ENCODE measurements at regions not wholly inside any gene's neighbourhood (a gene's known extent, or its start where the extent isn't known, plus 50 kb on each side); places are given as distances from the start of the nearest gene placed in this dataset.
A peak's percentile ranks its signal among the peaks of the same experiment; 100 is the strongest.

DNA sequence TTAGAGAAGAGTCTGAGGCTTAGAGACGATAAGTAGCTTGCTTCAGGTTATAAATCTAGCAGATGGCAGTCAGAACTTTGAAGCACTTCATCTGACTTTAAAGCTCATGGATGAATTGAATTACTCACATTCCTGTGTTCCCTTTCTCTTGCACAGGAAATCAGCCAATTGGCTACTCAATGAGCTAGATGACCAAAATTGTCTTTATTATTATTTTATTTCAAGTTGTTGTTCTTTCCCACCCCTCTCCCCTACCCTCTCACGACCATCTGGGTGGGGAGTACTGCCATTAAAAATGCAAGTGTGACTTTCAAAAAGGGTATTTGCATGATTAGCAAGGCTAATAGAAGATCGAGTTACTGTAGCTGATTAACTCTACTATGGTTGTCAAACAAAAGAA lies 491.1 kb downstream of the NR4A2 start (continued):
- TF ChIP-seq FOXP1 (CRISPR knock-in tag; IDR thresholded peaks at IDR 0.05; ENCODE audit: borderline replicate concordance) (no peak), ESRRA (CRISPR knock-in tag; IDR thresholded peaks at IDR 0.05; ENCODE audit: borderline replicate concordance) (no peak), HMGA2 (CRISPR knock-in tag; IDR thresholded peaks at IDR 0.05) (no peak), NR3C1 (CRISPR knock-in tag; conservative IDR thresholded peaks at IDR 0.05; ENCODE audit: low read depth) (no peak), NFYB (CRISPR knock-in tag; conservative IDR thresholded peaks at IDR 0.05; ENCODE audit: low read depth) (no peak), ZNF121 (CRISPR knock-in tag; IDR thresholded peaks at IDR 0.05) (no peak), ZNF232 (CRISPR knock-in tag; IDR thresholded peaks at IDR 0.05) (no peak)
- TF ChIP-seq, protein P1, sequence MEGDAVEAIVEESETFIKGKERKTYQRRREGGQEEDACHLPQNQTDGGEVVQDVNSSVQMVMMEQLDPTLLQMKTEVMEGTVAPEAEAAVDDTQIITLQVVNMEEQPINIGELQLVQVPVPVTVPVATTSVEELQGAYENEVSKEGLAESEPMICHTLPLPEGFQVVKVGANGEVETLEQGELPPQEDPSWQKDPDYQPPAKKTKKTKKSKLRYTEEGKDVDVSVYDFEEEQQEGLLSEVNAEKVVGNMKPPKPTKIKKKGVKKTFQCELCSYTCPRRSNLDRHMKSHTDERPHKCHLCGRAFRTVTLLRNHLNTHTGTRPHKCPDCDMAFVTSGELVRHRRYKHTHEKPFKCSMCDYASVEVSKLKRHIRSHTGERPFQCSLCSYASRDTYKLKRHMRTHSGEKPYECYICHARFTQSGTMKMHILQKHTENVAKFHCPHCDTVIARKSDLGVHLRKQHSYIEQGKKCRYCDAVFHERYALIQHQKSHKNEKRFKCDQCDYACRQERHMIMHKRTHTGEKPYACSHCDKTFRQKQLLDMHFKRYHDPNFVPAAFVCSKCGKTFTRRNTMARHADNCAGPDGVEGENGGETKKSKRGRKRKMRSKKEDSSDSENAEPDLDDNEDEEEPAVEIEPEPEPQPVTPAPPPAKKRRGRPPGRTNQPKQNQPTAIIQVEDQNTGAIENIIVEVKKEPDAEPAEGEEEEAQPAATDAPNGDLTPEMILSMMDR (IDR thresholded peaks at IDR 0.05), result no peak
- TF ChIP-seq, protein P2, sequence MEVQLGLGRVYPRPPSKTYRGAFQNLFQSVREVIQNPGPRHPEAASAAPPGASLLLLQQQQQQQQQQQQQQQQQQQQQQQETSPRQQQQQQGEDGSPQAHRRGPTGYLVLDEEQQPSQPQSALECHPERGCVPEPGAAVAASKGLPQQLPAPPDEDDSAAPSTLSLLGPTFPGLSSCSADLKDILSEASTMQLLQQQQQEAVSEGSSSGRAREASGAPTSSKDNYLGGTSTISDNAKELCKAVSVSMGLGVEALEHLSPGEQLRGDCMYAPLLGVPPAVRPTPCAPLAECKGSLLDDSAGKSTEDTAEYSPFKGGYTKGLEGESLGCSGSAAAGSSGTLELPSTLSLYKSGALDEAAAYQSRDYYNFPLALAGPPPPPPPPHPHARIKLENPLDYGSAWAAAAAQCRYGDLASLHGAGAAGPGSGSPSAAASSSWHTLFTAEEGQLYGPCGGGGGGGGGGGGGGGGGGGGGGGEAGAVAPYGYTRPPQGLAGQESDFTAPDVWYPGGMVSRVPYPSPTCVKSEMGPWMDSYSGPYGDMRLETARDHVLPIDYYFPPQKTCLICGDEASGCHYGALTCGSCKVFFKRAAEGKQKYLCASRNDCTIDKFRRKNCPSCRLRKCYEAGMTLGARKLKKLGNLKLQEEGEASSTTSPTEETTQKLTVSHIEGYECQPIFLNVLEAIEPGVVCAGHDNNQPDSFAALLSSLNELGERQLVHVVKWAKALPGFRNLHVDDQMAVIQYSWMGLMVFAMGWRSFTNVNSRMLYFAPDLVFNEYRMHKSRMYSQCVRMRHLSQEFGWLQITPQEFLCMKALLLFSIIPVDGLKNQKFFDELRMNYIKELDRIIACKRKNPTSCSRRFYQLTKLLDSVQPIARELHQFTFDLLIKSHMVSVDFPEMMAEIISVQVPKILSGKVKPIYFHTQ (CRISPR knock-in tag; IDR thresholded peaks at IDR 0.05), result no peak
- TF ChIP-seq, protein P3, sequence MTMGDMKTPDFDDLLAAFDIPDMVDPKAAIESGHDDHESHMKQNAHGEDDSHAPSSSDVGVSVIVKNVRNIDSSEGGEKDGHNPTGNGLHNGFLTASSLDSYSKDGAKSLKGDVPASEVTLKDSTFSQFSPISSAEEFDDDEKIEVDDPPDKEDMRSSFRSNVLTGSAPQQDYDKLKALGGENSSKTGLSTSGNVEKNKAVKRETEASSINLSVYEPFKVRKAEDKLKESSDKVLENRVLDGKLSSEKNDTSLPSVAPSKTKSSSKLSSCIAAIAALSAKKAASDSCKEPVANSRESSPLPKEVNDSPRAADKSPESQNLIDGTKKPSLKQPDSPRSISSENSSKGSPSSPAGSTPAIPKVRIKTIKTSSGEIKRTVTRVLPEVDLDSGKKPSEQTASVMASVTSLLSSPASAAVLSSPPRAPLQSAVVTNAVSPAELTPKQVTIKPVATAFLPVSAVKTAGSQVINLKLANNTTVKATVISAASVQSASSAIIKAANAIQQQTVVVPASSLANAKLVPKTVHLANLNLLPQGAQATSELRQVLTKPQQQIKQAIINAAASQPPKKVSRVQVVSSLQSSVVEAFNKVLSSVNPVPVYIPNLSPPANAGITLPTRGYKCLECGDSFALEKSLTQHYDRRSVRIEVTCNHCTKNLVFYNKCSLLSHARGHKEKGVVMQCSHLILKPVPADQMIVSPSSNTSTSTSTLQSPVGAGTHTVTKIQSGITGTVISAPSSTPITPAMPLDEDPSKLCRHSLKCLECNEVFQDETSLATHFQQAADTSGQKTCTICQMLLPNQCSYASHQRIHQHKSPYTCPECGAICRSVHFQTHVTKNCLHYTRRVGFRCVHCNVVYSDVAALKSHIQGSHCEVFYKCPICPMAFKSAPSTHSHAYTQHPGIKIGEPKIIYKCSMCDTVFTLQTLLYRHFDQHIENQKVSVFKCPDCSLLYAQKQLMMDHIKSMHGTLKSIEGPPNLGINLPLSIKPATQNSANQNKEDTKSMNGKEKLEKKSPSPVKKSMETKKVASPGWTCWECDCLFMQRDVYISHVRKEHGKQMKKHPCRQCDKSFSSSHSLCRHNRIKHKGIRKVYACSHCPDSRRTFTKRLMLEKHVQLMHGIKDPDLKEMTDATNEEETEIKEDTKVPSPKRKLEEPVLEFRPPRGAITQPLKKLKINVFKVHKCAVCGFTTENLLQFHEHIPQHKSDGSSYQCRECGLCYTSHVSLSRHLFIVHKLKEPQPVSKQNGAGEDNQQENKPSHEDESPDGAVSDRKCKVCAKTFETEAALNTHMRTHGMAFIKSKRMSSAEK (CRISPR knock-in tag; IDR thresholded peaks at IDR 0.05; ENCODE audit: borderline replicate concordance), result no peak
- TF ChIP-seq, protein P4, sequence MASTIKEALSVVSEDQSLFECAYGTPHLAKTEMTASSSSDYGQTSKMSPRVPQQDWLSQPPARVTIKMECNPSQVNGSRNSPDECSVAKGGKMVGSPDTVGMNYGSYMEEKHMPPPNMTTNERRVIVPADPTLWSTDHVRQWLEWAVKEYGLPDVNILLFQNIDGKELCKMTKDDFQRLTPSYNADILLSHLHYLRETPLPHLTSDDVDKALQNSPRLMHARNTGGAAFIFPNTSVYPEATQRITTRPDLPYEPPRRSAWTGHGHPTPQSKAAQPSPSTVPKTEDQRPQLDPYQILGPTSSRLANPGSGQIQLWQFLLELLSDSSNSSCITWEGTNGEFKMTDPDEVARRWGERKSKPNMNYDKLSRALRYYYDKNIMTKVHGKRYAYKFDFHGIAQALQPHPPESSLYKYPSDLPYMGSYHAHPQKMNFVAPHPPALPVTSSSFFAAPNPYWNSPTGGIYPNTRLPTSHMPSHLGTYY (CRISPR knock-in tag; IDR thresholded peaks at IDR 0.05), result no peak

DNA sequence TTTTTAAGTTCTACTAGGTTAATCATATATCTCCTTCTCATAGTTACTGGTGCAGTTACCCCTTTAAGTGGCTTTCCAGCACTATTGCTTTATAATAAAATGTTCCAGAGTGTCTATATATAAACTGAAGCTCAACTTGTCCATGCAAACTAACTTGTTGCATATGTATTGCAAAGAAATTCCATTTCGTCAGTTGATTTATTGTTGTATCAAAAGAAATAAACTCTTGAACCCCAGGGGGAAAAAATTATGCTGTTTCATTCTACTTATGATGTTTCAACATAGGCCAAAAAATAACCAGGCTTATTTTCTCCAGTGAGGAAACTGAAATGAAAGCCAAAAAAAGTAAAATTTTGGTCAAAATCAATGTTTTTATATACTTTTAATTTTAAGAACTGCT lies 491.9 kb downstream of the NR4A2 start:
- no peak overlapping the region for H3K4me3 Mint-ChIP-seq
- no peaks in the 10 kb centered on the region for H3K36me3 Mint-ChIP-seq
- CTCF ChIA-PET, result no interaction called here
- ATAC-seq, result no peak
- no peaks in the 10 kb centered on the region for H3K9me3 Mint-ChIP-seq
- peak overlapping the region; percentile 29 for H3K27ac Mint-ChIP-seq
- H3K27me3 Mint-ChIP-seq (ENCODE audit: low read depth), result no peaks in the 10 kb centered on the region
- POLR2A ChIA-PET, result no interaction called here
- H3K4me1 Mint-ChIP-seq, result peaks cover 68% of the 10 kb centered on the region
- no peak for DNase-seq (ENCODE audit: low spot score)
- no peak for TF ChIP-seq ZNF138 (CRISPR knock-in tag; conservative IDR thresholded peaks at IDR 0.05)
- no peak for TF ChIP-seq ZBTB21 (CRISPR knock-in tag; IDR thresholded peaks at IDR 0.05; ENCODE audit: borderline replicate concordance)
- TF ChIP-seq ZNF219 (CRISPR knock-in tag; IDR thresholded peaks at IDR 0.05; ENCODE audit: borderline replicate concordance), result no peak

DNA sequence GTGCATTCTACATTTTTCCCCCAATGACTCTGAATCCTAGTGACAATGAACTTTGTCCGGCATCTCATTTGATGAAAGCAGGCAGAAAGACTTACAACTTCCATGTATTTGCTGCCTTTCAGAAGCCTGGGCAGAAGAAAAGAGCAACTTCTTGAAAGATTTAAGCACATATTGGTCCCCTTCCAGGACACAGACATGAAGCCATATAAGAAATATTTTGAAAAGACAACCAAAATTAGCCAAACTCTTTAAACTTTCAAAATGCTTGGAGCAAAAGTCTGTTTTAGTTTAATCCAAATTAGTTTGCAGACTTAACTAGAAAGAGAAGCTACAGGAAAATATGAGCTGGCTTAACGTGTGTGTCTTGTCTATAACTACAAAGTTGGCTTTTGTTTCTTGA lies 492.5 kb downstream of the NR4A2 start:
- no peak overlapping the region for H3K4me3 Mint-ChIP-seq
- CTCF ChIA-PET, result no interaction called here
- no peaks in the 10 kb centered on the region for H3K27me3 Mint-ChIP-seq (ENCODE audit: low read depth)
- no peaks in the 10 kb centered on the region for H3K36me3 Mint-ChIP-seq
- TF ChIP-seq, protein P5, sequence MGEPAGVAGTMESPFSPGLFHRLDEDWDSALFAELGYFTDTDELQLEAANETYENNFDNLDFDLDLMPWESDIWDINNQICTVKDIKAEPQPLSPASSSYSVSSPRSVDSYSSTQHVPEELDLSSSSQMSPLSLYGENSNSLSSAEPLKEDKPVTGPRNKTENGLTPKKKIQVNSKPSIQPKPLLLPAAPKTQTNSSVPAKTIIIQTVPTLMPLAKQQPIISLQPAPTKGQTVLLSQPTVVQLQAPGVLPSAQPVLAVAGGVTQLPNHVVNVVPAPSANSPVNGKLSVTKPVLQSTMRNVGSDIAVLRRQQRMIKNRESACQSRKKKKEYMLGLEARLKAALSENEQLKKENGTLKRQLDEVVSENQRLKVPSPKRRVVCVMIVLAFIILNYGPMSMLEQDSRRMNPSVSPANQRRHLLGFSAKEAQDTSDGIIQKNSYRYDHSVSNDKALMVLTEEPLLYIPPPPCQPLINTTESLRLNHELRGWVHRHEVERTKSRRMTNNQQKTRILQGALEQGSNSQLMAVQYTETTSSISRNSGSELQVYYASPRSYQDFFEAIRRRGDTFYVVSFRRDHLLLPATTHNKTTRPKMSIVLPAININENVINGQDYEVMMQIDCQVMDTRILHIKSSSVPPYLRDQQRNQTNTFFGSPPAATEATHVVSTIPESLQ (CRISPR knock-in tag; IDR thresholded peaks at IDR 0.05), result no peak
- TF ChIP-seq, protein P6, sequence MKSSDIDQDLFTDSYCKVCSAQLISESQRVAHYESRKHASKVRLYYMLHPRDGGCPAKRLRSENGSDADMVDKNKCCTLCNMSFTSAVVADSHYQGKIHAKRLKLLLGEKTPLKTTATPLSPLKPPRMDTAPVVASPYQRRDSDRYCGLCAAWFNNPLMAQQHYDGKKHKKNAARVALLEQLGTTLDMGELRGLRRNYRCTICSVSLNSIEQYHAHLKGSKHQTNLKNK (CRISPR knock-in tag; IDR thresholded peaks at IDR 0.05), result no peak
- TF ChIP-seq SOX15 (CRISPR knock-in tag; IDR thresholded peaks at IDR 0.05), result no peak
- 0 out of 2 replicates have a peak overlapping the region, but pooled peaks have one; percentile 19 for H3K27ac Mint-ChIP-seq
- DNase-seq (ENCODE audit: low spot score), result no peak
- POLR2A ChIA-PET, result no interaction called here
- no peak for ATAC-seq
- no peaks in the 10 kb centered on the region for H3K9me3 Mint-ChIP-seq
- peaks cover 61% of the 10 kb centered on the region for H3K4me1 Mint-ChIP-seq
